ENCODE measurements at regions not wholly inside any gene's neighbourhood (a gene's known extent, or its start where the extent isn't known, plus 50 kb on each side); places are given as distances from the start of the nearest gene placed in this dataset.

GRCh38 chr2:217667035-217667434 lies 335.8 kb downstream of the TNS1 start:
- no peak for TF ChIP-seq CTCF (IDR thresholded peaks at IDR 0.05)
- no peak for TF ChIP-seq FOXJ3 (CRISPR knock-in tag; IDR thresholded peaks at IDR 0.05)
- TF ChIP-seq SIN3A (IDR thresholded peaks at IDR 0.05; ENCODE audit: borderline replicate concordance, low read depth, low read length) = no peak
- no peak for TF ChIP-seq EZH2phosphoT487 (IDR thresholded peaks at IDR 0.05; ENCODE audit: borderline replicate concordance, low read depth)
- no peak for TF ChIP-seq CHD2 (IDR thresholded peaks at IDR 0.05; ENCODE audit: low read length, partially characterized antibody)
- TF ChIP-seq GABPA (IDR thresholded peaks at IDR 0.05; ENCODE audit: low read depth) = no peak
- no peak for TF ChIP-seq RAD21 (IDR thresholded peaks at IDR 0.05; ENCODE audit: low read length)
- no peak for TF ChIP-seq MAX (IDR thresholded peaks at IDR 0.05; ENCODE audit: low read depth)
- no peak for TF ChIP-seq PBX3 (IDR thresholded peaks at IDR 0.05)
- TF ChIP-seq ZBTB33 (IDR thresholded peaks at IDR 0.05; ENCODE audit: borderline replicate concordance, low read depth) = no peak
